Keratinocyte (primary cell): ENCODE measurements at regions not wholly inside any gene's neighbourhood (a gene's known extent, or its start where the extent isn't known, plus 50 kb on each side); places are given as distances from the start of the nearest gene placed in this dataset.

Experiments used
- DNase-seq: peaks from one replicate; pipeline ENCODE4 v3.0.0-alpha.2; 2011; ENCODE audit warnings: low read depth, missing footprints, low spot score
- FAIRE-seq: peaks from 2 replicates; lab custom pipeline; 2011; peaks lifted over from hg19 to GRCh38; lab: Jason Lieb, UNC
- H2AFZ ChIP-seq: 2 replicates; pipeline ENCODE4 v1.6.0; 2012; ENCODE audit warnings: low read length, control low read depth, inconsistent platforms; ENCODE audit not compliant: control insufficient read depth
- H3K27ac ChIP-seq: 2 replicates; pipeline ENCODE4 v1.5.1; 2011; ENCODE audit warnings: low read length; ENCODE audit not compliant: control insufficient read depth, insufficient read depth
- H3K27me3 ChIP-seq: 3 replicates; pipeline ENCODE4 v1.6.0; 2011; ENCODE audit warnings: low read length; ENCODE audit not compliant: control insufficient read depth, insufficient read depth; ENCODE audit errors: extremely low read depth
- H3K36me3 ChIP-seq, 2 experiments: 2 replicates in 1 of 2; 3 replicates in 1 of 2; pipeline ENCODE4 v1.5.1; 2011; ENCODE audit warnings: low read length in 2 of 2, mild to moderate bottlenecking in 1 of 2; ENCODE audit not compliant: control insufficient read depth in 2 of 2, insufficient read depth in 2 of 2; ENCODE audit errors: extremely low read depth in 1 of 2
- H3K4me1 ChIP-seq: 3 replicates; pipeline ENCODE4 v1.5.1; 2011; ENCODE audit warnings: low read length; ENCODE audit not compliant: control insufficient read depth, insufficient read depth; ENCODE audit errors: extremely low read depth
- H3K4me2 ChIP-seq: 3 replicates; pipeline ENCODE4 v1.6.0; 2011; ENCODE audit warnings: low read depth, low read length; ENCODE audit not compliant: control insufficient read depth, insufficient read depth; ENCODE audit errors: extremely low read depth
- H3K4me3 ChIP-seq, 3 experiments: fragments of 200-600 bp in 1 of 3; sonication (generic) in 1 of 3; 2 replicates in 2 of 3; 3 replicates in 1 of 3; pipeline ENCODE4 v1.5.1; 2011 to 2016; ENCODE audit warnings: low read length in 3 of 3, mild to moderate bottlenecking in 3 of 3, control low read depth in 2 of 3, inconsistent platforms in 1 of 3, low read depth in 1 of 3, mixed read lengths in 1 of 3, mixed run types in 1 of 3, moderate library complexity in 1 of 3; ENCODE audit not compliant: control insufficient read depth in 2 of 3, insufficient read depth in 2 of 3; ENCODE audit errors: extremely low read depth in 1 of 3
- H3K79me2 ChIP-seq: 2 replicates; pipeline ENCODE4 v1.6.0; 2012; ENCODE audit warnings: low read length; ENCODE audit not compliant: control insufficient read depth, insufficient read depth
- H3K9ac ChIP-seq: 3 replicates; pipeline ENCODE4 v1.6.0; 2011; ENCODE audit warnings: low read length; ENCODE audit not compliant: control insufficient read depth, insufficient read depth; ENCODE audit errors: extremely low read depth
- H3K9me1 ChIP-seq: 3 replicates; pipeline ENCODE4 v1.6.0; 2011; ENCODE audit warnings: low read length; ENCODE audit not compliant: control insufficient read depth, insufficient read depth; ENCODE audit errors: extremely low read depth
- H3K9me3 ChIP-seq: 2 replicates; pipeline ENCODE4 v1.5.1; 2012; ENCODE audit warnings: low read depth, low read length; ENCODE audit not compliant: control insufficient read depth
- H4K20me1 ChIP-seq: 3 replicates; pipeline ENCODE4 v1.6.0; 2011; ENCODE audit warnings: low read length; ENCODE audit not compliant: control insufficient read depth, insufficient read depth; ENCODE audit errors: extremely low read depth
- CTCF ChIP-seq, 3 experiments: IDR thresholded peaks in 1 of 3; conservative IDR thresholded peaks in 1 of 3; optimal IDR thresholded peaks in 1 of 3; 2 replicates in 2 of 3; 3 replicates in 1 of 3; pipeline versions ENCODE3 to v1.5.1; 2011; ENCODE audit warnings: low read length in 3 of 3, mild to moderate bottlenecking in 3 of 3, moderate library complexity in 2 of 3, control low read depth in 1 of 3, inconsistent platforms in 1 of 3; ENCODE audit not compliant: insufficient read depth in 2 of 3; ENCODE audit errors: extremely low read depth in 1 of 3
- EZH2 ChIP-seq: IDR thresholded peaks from one replicate; pipeline ENCODE4 v1.6.1; 2012; ENCODE audit warnings: inconsistent platforms, mild to moderate bottlenecking, low read length, moderate library complexity
- dilution Hi-C: fragments of 300-500 bp; cut with MboI; formaldehyde crosslinking; loops from one replicate; pipeline ENCODE4 v1.7.0; 2020; ENCODE audit warnings: low sequenced_read_pairs; ENCODE audit not compliant: extremely low pct_ligation_motif_present

GRCh38 chr10:128268015-128268722 is 141.9 kb upstream of the MKI67 start:
- H3K4me2 ChIP-seq: no peak overlapping the region
- H3K4me3 ChIP-seq: no peak overlapping the region
- H4K20me1 ChIP-seq: no peaks in the 10 kb centered on the region
- no peaks in the 10 kb centered on the region for H3K79me2 ChIP-seq
- dilution Hi-C loops: no loop called here
- H2AFZ ChIP-seq: no peak overlapping the region
- peak; percentile 46 to 75 (median 67) for TF ChIP-seq CTCF (optimal IDR thresholded peaks at IDR 0.05 in 1 of 3, IDR thresholded peaks at IDR 0.05 in 1 of 3, conservative IDR thresholded peaks at IDR 0.05 in 1 of 3; ENCODE audit: extremely low read depth in 1 of 3, insufficient read depth in 2 of 3, low read length in 3 of 3)
- TF ChIP-seq EZH2: no peak
- H3K4me1 ChIP-seq: no peaks in the 10 kb centered on the region
- H3K9me1 ChIP-seq: no peaks in the 10 kb centered on the region
- no peaks in the 10 kb centered on the region for H3K36me3 ChIP-seq
- H3K9ac ChIP-seq: no peak overlapping the region
- no peak overlapping the region for H3K27ac ChIP-seq
- FAIRE-seq (no peak), DNase-seq (no peak)
- H3K9me3 ChIP-seq: no peaks in the 10 kb centered on the region
- peaks cover 3% of the 10 kb centered on the region for H3K27me3 ChIP-seq

- dilution Hi-C loops: no loop called here
- peaks cover 4% of the 10 kb centered on the region for H3K4me1 ChIP-seq
- H3K9me3 ChIP-seq: no peaks in the 10 kb centered on the region
- H3K79me2 ChIP-seq: no peaks in the 10 kb centered on the region
- FAIRE-seq (peak; percentile 26), DNase-seq (no peak)
- no peaks in the 10 kb centered on the region for H4K20me1 ChIP-seq
- TF ChIP-seq EZH2 (no peak), CTCF (optimal IDR thresholded peaks at IDR 0.05 in 1 of 3, IDR thresholded peaks at IDR 0.05 in 1 of 3, conservative IDR thresholded peaks at IDR 0.05 in 1 of 3; ENCODE audit: extremely low read depth in 1 of 3, insufficient read depth in 2 of 3, low read length in 3 of 3) (no peak)
- no peak overlapping the region for H3K9ac ChIP-seq
- H2AFZ ChIP-seq: no peak overlapping the region
- no peak overlapping the region for H3K4me3 ChIP-seq
- no peaks in the 10 kb centered on the region for H3K36me3 ChIP-seq
- no peaks in the 10 kb centered on the region for H3K9me1 ChIP-seq
- no peaks in the 10 kb centered on the region for H3K27me3 ChIP-seq
- H3K4me2 ChIP-seq: no peak overlapping the region
- H3K27ac ChIP-seq: no peak overlapping the region
These were observed 148.7 kb upstream of the MKI67 start for GRCh38 chr10:128274938-128275337.
